ENCODE measurements at regions not wholly inside any gene's neighbourhood (a gene's known extent, or its start where the extent isn't known, plus 50 kb on each side); places are given as distances from the start of the nearest gene placed in this dataset.

DNA sequence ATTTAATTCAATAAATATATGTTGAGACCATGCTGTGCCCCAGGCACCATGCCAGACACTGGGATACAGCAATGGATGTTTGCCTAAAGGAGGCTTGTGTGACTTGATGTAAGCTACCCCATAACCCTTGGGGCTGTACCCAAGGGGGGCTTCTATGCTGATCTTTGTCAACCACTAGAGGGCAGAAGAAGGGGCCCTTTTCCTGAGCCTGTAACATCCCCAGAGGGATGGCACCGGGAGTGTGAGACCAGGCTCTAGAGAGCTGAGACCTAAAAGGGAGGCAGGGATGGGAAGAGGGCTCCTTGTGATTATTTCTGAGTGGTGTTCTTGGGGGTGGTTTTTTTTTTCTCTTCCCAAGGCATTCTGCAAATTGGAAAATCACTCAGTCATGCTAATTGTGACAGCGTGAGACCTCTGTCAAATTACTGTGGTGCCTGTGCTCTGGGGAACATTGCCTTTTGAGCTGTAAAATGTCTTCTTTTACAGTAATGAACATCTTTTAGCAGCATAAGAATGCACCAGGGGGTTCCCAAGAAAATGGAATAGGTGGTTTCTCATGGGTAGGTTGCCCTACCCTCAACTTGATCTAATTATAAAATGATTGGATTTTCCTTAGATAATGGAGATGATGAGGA, 138.7 kb upstream of the SLC24A3 start:
- TF ChIP-seq, protein P1, sequence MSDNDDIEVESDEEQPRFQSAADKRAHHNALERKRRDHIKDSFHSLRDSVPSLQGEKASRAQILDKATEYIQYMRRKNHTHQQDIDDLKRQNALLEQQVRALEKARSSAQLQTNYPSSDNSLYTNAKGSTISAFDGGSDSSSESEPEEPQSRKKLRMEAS (IDR thresholded peaks at IDR 0.05; ENCODE audit: low read depth) = no peak
- TF ChIP-seq RAD21 (IDR thresholded peaks at IDR 0.05; ENCODE audit: low read length) = no peak
- TF ChIP-seq FOSL2 (IDR thresholded peaks at IDR 0.05; ENCODE audit: borderline replicate concordance, low read depth) = no peak
- TF ChIP-seq, protein P2, sequence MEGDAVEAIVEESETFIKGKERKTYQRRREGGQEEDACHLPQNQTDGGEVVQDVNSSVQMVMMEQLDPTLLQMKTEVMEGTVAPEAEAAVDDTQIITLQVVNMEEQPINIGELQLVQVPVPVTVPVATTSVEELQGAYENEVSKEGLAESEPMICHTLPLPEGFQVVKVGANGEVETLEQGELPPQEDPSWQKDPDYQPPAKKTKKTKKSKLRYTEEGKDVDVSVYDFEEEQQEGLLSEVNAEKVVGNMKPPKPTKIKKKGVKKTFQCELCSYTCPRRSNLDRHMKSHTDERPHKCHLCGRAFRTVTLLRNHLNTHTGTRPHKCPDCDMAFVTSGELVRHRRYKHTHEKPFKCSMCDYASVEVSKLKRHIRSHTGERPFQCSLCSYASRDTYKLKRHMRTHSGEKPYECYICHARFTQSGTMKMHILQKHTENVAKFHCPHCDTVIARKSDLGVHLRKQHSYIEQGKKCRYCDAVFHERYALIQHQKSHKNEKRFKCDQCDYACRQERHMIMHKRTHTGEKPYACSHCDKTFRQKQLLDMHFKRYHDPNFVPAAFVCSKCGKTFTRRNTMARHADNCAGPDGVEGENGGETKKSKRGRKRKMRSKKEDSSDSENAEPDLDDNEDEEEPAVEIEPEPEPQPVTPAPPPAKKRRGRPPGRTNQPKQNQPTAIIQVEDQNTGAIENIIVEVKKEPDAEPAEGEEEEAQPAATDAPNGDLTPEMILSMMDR (IDR thresholded peaks at IDR 0.05) = peak; percentile 50
- TF ChIP-seq YY1 (IDR thresholded peaks at IDR 0.05; ENCODE audit: low read depth) = no peak
- no peak for TF ChIP-seq GABPA (IDR thresholded peaks at IDR 0.05; ENCODE audit: low read depth)
- no peak for TF ChIP-seq FOXM1 (IDR thresholded peaks at IDR 0.05; ENCODE audit: low read depth)
- TF ChIP-seq, protein P3, sequence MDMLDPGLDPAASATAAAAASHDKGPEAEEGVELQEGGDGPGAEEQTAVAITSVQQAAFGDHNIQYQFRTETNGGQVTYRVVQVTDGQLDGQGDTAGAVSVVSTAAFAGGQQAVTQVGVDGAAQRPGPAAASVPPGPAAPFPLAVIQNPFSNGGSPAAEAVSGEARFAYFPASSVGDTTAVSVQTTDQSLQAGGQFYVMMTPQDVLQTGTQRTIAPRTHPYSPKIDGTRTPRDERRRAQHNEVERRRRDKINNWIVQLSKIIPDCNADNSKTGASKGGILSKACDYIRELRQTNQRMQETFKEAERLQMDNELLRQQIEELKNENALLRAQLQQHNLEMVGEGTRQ (IDR thresholded peaks at IDR 0.05; ENCODE audit: borderline replicate concordance, low read depth, low read length) = no peak
- no peak for TF ChIP-seq SMC3 (IDR thresholded peaks at IDR 0.05; ENCODE audit: low read depth, low read length)
- no peak for TF ChIP-seq MEF2A (IDR thresholded peaks at IDR 0.05; ENCODE audit: borderline replicate concordance, low read depth)
- no peak for TF ChIP-seq EZH2phosphoT487 (IDR thresholded peaks at IDR 0.05; ENCODE audit: borderline replicate concordance, low read depth)
- TF ChIP-seq TEAD4 (IDR thresholded peaks at IDR 0.05; ENCODE audit: borderline replicate concordance, insufficient read depth) = no peak
- TF ChIP-seq MXI1 (IDR thresholded peaks at IDR 0.05; ENCODE audit: low read depth, low read length) = no peak
- TF ChIP-seq ELF1 (IDR thresholded peaks at IDR 0.05) = no peak
